A549 (cell line): ENCODE measurements at regions not wholly inside any gene's neighbourhood (a gene's known extent, or its start where the extent isn't known, plus 50 kb on each side); places are given as distances from the start of the nearest gene placed in this dataset.

ENCODE experiments used
- HOXA7 ChIP-seq: fragments of 250-450 bp; sonication (Bioruptor Pico); IDR thresholded peaks from 2 replicates; pipeline ENCODE4 v1.5.0; 2020; ENCODE audit warnings: mild to moderate bottlenecking, moderate library complexity
- MAFK ChIP-seq: fragments of 450-650 bp; IDR thresholded peaks from 2 replicates; pipeline ENCODE4 v1.6.1; 2014; ENCODE audit not compliant: partially characterized antibody
- POLR2A ChIP-seq: IDR thresholded peaks from 2 replicates; pipeline ENCODE4 v1.6.1; 2012; ENCODE audit warnings: mild to moderate bottlenecking, low read length
- RCOR1 ChIP-seq: fragments of 150-350 bp; IDR thresholded peaks from 2 replicates; pipeline ENCODE4 v1.6.1; 2014; ENCODE audit warnings: antibody characterized with exemption, low read length, low read depth
- RFX5 ChIP-seq: fragments of 450-650 bp; IDR thresholded peaks from 2 replicates; pipeline ENCODE4 v1.7.1; 2014; ENCODE audit warnings: antibody characterized with exemption, mild to moderate bottlenecking, moderate library complexity
- TF ChIP-seq, protein P1 (sequence below): fragments of >200 bp; sonication (Bioruptor Twin); formaldehyde crosslinking; IDR thresholded peaks from 3 replicates; pipeline ENCODE4 v1.5.1; 2016
- TF ChIP-seq, protein P2 (sequence below): fragments of >200 bp; sonication (Bioruptor Twin); formaldehyde crosslinking; IDR thresholded peaks from 3 replicates; pipeline ENCODE4 v1.6.1; 2016

DNA sequence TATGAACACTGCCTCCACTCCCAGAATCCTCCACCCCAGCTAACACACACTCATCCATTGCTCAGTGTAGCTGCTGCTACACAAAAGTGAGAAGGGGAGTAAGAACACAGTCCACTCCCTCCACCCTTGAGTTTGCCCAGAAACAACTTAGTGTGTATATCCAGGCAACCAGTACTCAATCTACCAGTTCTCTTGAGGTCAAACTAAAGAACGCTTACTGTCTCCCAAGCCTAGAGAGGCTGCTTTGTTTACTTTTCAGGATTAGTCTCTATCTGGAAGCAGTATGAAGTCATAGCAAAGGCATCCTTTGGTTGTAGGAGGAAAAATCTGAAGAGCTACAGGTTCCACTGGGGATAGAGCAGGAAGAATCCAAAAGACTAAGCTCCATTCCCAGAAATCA, 296.3 kb downstream of the KCNN2 start:
- TF ChIP-seq POLR2A (no peak), RFX5 (no peak), MAFK (no peak), HOXA7 (CRISPR knock-in tag) (no peak), RCOR1 (no peak)
- TF ChIP-seq, protein P1, sequence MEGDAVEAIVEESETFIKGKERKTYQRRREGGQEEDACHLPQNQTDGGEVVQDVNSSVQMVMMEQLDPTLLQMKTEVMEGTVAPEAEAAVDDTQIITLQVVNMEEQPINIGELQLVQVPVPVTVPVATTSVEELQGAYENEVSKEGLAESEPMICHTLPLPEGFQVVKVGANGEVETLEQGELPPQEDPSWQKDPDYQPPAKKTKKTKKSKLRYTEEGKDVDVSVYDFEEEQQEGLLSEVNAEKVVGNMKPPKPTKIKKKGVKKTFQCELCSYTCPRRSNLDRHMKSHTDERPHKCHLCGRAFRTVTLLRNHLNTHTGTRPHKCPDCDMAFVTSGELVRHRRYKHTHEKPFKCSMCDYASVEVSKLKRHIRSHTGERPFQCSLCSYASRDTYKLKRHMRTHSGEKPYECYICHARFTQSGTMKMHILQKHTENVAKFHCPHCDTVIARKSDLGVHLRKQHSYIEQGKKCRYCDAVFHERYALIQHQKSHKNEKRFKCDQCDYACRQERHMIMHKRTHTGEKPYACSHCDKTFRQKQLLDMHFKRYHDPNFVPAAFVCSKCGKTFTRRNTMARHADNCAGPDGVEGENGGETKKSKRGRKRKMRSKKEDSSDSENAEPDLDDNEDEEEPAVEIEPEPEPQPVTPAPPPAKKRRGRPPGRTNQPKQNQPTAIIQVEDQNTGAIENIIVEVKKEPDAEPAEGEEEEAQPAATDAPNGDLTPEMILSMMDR: no peak
- TF ChIP-seq, protein P2, sequence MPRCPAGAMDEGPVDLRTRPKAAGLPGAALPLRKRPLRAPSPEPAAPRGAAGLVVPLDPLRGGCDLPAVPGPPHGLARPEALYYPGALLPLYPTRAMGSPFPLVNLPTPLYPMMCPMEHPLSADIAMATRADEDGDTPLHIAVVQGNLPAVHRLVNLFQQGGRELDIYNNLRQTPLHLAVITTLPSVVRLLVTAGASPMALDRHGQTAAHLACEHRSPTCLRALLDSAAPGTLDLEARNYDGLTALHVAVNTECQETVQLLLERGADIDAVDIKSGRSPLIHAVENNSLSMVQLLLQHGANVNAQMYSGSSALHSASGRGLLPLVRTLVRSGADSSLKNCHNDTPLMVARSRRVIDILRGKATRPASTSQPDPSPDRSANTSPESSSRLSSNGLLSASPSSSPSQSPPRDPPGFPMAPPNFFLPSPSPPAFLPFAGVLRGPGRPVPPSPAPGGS: no peak
